Naive B cell (primary cell): ENCODE measurements at regions not wholly inside any gene's neighbourhood (a gene's known extent, or its start where the extent isn't known, plus 50 kb on each side); places are given as distances from the start of the nearest gene placed in this dataset.

Experiments used
- ATAC-seq, 2 donors: fragments of 150-1000 bp; cut with Tn5 transposase; 2 replicates each; pipeline ENCODE4 v1.10.0; 2021; ENCODE audit warnings: low read depth in 2 of 2, mild to moderate bottlenecking in 2 of 2, moderate library complexity in 2 of 2
- DNase-seq: peaks from one replicate; pipeline ENCODE4 v3.0.0; 2022
- H3K27ac Mint-ChIP-seq, 6 donors: one replicate each; pipeline ENCODE4 v1.8.0; 2020 to 2022; ENCODE audit warnings: mild to moderate bottlenecking in 6 of 6, mixed read lengths in 6 of 6, moderate library complexity in 5 of 6, inconsistent platforms in 2 of 6
- H3K27me3 Mint-ChIP-seq, 3 donors: one replicate each; pipeline ENCODE4 v1.8.0; 2021 to 2022; ENCODE audit warnings: mixed read lengths in 3 of 3, mild to moderate bottlenecking in 1 of 3
- H3K36me3 Mint-ChIP-seq, 2 donors: one replicate each; pipeline ENCODE4 v1.8.0; 2020 to 2022; ENCODE audit warnings: mixed read lengths in 2 of 2, inconsistent platforms in 1 of 2, mild to moderate bottlenecking in 1 of 2
- H3K4me1 Mint-ChIP-seq, 3 donors: one replicate each; pipeline ENCODE4 v1.8.0; 2020 to 2022; ENCODE audit warnings: mixed read lengths in 3 of 3, inconsistent platforms in 1 of 3, mild to moderate bottlenecking in 1 of 3, moderate library complexity in 1 of 3
- H3K4me3 Mint-ChIP-seq, 8 donors: one replicate each; pipeline ENCODE4 v1.8.0; 2020 to 2022; ENCODE audit warnings: mild to moderate bottlenecking in 8 of 8, mixed read lengths in 8 of 8, moderate library complexity in 8 of 8, inconsistent platforms in 2 of 8
- H3K9me3 Mint-ChIP-seq, 7 donors: one replicate each; pipeline ENCODE4 v1.8.0; 2020 to 2022; ENCODE audit warnings: mixed read lengths in 7 of 7, mild to moderate bottlenecking in 5 of 7, inconsistent platforms in 2 of 7, moderate library complexity in 1 of 7

GRCh38 chr5:6862306-6862705, 149.1 kb downstream of the TENT4A start:
- H3K9me3 Mint-ChIP-seq = peaks cover 0 to 17% (median 4%) of the 10 kb centered on the region in 7 donors
- H3K4me3 Mint-ChIP-seq = no peak overlapping the region
- no peaks in the 10 kb centered on the region for H3K36me3 Mint-ChIP-seq
- ATAC-seq (no peak), DNase-seq (no peak)
- H3K27ac Mint-ChIP-seq = no peak overlapping the region
- H3K27me3 Mint-ChIP-seq = peaks cover 0 to 12% (median 7%) of the 10 kb centered on the region in 3 donors
- H3K4me1 Mint-ChIP-seq = no peaks in the 10 kb centered on the region

DNA sequence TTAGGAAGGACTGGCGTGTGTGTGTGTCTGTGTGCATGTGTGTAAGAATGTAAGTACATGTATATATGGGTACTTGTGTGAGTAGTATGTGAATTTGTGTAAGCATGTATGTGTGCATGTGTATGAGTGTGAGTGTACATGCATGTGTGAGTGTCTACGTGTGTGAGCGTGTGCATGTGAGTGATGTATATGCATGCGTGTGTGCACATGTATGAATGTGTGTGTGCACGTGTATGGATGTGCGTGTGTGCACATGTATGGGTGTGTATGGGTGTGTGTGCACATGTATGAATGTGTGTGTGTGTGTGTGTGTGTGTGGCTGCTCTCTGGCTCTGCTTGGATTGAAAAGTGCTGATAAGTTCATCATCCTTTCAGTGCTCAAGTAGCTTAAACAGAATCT, 154.5 kb downstream of the TENT4A start:
- Mint-ChIP-seq H3K9me3 (peaks cover 0 to 9% (median 4%) of the 10 kb centered on the region in 7 donors), H3K4me3 (no peak overlapping the region), H3K27me3 (peaks cover 0 to 12% (median 0%) of the 10 kb centered on the region in 3 donors), H3K36me3 (no peaks in the 10 kb centered on the region), H3K4me1 (no peaks in the 10 kb centered on the region), H3K27ac (no peak overlapping the region)
- no peak for DNase-seq
- no peak for ATAC-seq

- Mint-ChIP-seq H3K4me3 (no peak overlapping the region), H3K27ac (no peak overlapping the region), H3K9me3 (peaks cover 0 to 5% (median under 1%) of the 10 kb centered on the region in 7 donors), H3K4me1 (no peaks in the 10 kb centered on the region), H3K27me3 (peaks cover 0 to 8% (median 0%) of the 10 kb centered on the region in 3 donors), H3K36me3 (no peaks in the 10 kb centered on the region)
- no peak for DNase-seq
- ATAC-seq = no peak
These were observed 154.9 kb downstream of the TENT4A start for GRCh38 chr5:6868171-6868570.

DNA sequence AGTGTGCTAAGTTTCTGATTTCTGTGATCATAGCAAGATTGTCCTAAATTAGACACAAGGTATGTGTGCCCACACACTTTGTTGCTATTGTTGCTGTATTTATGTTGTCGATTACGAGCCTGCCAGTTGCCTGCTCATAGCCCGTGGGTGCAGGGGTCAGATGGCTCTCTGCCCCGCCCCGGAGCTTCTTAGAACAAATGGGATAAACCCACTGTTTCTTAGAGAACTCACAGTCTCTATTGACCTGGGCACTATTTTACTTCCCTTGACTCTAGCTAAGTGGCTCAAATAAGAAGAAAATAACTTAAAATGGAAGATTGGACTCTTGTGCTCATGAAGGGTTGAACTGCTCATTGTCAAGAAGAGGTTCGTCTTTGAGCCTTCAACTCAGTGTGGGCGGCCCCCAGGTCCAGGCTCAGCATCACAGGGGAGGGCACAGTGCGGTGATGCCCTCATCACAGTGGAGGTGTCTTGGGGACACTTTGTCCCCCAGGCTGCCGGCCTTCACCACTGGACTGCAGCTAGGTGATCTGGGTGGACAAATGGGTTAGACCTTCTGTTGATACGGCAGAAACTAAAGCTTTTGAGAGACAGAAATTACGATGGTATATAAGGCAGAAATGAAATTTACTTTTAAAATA, 155.5 kb downstream of the TENT4A start:
- no peak overlapping the region for H3K4me3 Mint-ChIP-seq
- H3K27me3 Mint-ChIP-seq = peaks cover 0 to 6% (median 0%) of the 10 kb centered on the region in 3 donors
- peaks cover 0 to 4% (median 0%) of the 10 kb centered on the region in 7 donors for H3K9me3 Mint-ChIP-seq
- DNase-seq (no peak), ATAC-seq (no peak)
- no peak overlapping the region for H3K27ac Mint-ChIP-seq
- no peaks in the 10 kb centered on the region for H3K4me1 Mint-ChIP-seq
- no peaks in the 10 kb centered on the region for H3K36me3 Mint-ChIP-seq

DNA sequence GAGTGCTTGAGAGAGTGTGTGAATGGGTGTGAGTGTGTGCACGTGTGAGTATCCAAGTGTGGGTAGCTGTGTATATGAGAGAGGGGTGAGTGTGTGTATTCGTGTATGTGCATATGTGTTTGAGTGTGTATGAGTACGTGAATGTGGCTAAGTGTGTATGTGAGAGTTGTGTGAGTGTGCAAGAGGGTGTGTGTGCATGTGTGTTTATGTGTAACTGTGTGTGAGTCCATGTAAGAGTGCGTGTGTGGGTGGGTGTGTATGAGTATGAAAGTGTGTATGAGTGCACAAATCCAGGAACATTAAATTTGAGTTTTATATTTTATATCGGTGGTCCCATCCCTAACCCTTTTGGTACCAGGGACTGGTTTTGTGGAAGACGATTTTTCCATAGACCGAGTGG, 156.4 kb downstream of the TENT4A start:
- H3K4me1 Mint-ChIP-seq = no peaks in the 10 kb centered on the region
- H3K4me3 Mint-ChIP-seq = no peak overlapping the region
- peaks cover 0 to 4% (median 0%) of the 10 kb centered on the region in 7 donors for H3K9me3 Mint-ChIP-seq
- H3K27ac Mint-ChIP-seq = no peak overlapping the region
- H3K27me3 Mint-ChIP-seq = peaks cover 0 to 3% (median 0%) of the 10 kb centered on the region in 3 donors
- no peaks in the 10 kb centered on the region for H3K36me3 Mint-ChIP-seq
- no peak for ATAC-seq
- DNase-seq = no peak

DNA sequence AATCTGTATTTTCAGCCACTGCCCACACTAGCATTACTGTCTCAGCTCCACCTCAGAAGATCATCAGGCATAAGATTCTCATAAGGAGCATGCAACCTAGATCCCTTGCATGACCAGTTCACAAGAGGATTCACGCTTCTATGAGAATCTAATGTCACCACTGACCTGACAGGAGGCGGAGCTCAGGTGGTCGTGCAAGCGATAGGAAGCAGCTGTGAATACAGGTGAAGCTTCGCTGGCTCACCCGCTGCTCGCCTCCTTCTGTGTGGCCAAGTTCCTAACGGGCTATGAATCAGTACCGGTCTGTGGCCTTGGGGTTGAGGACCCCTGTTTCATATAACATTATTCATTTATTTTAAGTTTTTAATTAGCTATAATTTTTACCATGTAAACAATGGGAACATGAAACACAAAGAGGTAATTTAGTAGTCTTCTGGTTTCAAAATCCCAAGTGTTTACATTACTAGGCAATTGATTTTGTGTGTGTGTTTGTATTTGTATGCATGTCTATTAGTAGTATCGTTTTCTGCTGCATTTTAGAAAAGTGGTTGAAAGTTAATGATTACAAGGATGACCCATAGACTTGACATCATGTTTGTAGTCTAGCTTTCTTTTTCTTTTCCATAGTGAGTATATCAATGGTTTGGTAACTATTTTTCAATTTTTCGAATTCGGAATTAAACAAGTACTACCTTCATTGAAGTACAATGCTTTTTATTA, 159.4 kb downstream of the TENT4A start:
- no peak overlapping the region for H3K27ac Mint-ChIP-seq
- ATAC-seq (no peak), DNase-seq (no peak)
- no peaks in the 10 kb centered on the region for H3K36me3 Mint-ChIP-seq
- no peak overlapping the region for H3K4me3 Mint-ChIP-seq
- H3K27me3 Mint-ChIP-seq = peaks cover 0 to 1% (median 0%) of the 10 kb centered on the region in 3 donors
- H3K9me3 Mint-ChIP-seq = peaks cover 0 to 3% (median 0%) of the 10 kb centered on the region in 7 donors
- H3K4me1 Mint-ChIP-seq = no peaks in the 10 kb centered on the region

DNA sequence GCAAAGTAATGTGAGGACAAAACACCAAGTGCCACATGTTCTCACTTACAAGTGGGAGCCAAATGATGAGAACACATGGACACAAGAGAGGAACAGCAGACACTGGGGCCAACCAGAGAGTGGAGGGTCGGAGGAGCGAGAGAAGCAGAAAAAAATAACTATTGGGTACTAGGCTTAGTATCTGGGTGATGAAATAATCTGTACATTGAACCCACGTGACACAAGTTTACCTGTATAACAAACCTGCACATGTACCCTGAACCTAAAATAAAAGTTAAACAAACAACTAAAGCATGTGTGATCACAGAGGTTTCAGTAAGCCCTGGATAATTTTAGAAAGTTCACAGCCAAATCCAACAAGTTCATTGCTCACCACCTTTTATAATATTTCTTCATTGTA, 160.1 kb downstream of the TENT4A start:
- H3K9me3 Mint-ChIP-seq = peaks cover 0 to 3% (median 0%) of the 10 kb centered on the region in 7 donors
- H3K27me3 Mint-ChIP-seq = peaks cover 0 to 7% (median 6%) of the 10 kb centered on the region in 3 donors
- no peak overlapping the region for H3K4me3 Mint-ChIP-seq
- no peak overlapping the region for H3K27ac Mint-ChIP-seq
- DNase-seq (no peak), ATAC-seq (no peak)
- no peaks in the 10 kb centered on the region for H3K36me3 Mint-ChIP-seq
- no peaks in the 10 kb centered on the region for H3K4me1 Mint-ChIP-seq

GRCh38 chr5:6875376-6875775, 162.1 kb downstream of the TENT4A start:
- DNase-seq (no peak), ATAC-seq (no peak)
- peaks cover 0 to 6% (median 3%) of the 10 kb centered on the region in 7 donors for H3K9me3 Mint-ChIP-seq
- peaks cover 0 to 7% (median 6%) of the 10 kb centered on the region in 3 donors for H3K27me3 Mint-ChIP-seq
- H3K4me3 Mint-ChIP-seq = no peak overlapping the region
- no peak overlapping the region for H3K27ac Mint-ChIP-seq
- no peaks in the 10 kb centered on the region for H3K36me3 Mint-ChIP-seq
- no peaks in the 10 kb centered on the region for H3K4me1 Mint-ChIP-seq

DNA sequence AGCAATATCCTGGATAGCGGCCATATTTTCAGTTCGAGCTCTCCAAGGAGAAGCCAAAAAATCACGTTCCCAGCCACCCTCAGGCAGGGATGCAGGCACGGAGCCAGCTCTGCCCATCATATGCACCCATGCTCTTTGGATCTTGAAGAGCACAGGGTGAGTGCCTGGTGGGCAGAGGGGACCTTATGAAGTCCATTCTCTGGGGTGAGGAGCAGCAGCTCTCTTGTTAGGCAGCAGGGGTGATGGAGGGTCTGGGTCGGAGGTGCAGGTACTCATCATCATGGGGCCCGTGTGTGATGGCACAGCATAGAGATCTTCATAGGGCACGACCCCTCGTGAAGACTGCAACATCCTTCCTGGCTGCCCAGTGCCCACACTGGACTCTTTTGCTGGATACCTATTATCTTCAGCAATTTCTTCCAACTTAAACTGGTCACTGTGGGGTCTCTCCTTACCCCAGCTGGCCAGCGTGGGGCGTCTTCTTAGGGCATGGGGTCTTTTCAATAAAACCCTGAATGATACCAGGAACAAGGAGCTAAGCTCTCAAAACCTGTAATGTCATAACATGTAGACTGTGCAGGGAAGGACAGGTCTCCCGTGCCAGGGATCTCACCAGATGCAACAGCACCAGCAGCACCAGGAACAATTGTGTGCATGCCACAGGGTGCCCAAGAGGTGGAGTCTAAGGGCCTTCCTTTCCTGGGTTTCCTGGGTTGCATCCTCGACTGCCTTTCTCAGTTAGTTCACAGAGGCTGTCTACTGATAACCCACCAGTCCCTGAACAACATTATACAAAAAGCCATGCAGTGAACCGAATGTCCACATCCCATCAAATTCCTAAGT, 165.0 kb downstream of the TENT4A start:
- peaks cover 0 to 6% (median 3%) of the 10 kb centered on the region in 7 donors for H3K9me3 Mint-ChIP-seq
- no peak for DNase-seq
- peaks cover 0 to 7% (median 6%) of the 10 kb centered on the region in 3 donors for H3K27me3 Mint-ChIP-seq
- H3K4me3 Mint-ChIP-seq = peak overlapping the region in 1 of 8 donors; percentile 23
- H3K27ac Mint-ChIP-seq = peak overlapping the region in 1 of 6 donors; percentile 77
- H3K4me1 Mint-ChIP-seq = no peaks in the 10 kb centered on the region
- ATAC-seq = no peak
- H3K36me3 Mint-ChIP-seq = no peaks in the 10 kb centered on the region

DNA sequence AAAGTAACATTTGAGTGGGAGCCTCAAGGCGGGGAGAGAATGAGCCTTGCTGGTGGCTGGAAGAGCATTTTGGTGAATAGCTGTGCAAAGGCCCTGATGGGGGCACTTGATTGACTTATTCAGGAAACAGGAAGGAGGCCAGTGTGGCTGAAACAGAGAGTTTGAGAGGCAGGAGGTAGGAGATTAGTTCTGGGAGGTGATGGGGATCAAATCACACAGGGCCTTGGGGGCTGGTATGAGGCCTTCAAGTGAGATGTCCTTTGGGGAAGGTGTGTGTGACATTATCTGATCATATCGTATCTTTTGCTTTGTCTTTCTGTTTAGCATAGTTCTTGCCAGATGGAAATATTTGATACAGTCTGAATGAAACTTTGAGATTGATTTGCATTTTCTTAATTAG, 172.3 kb downstream of the TENT4A start:
- Mint-ChIP-seq H3K27me3 (no peaks in the 10 kb centered on the region), H3K9me3 (peaks cover 11 to 49% (median 23%) of the 10 kb centered on the region in 7 donors)
- DNase-seq = no peak

GRCh38 chr5:6886866-6887265, 173.6 kb downstream of the TENT4A start:
- Mint-ChIP-seq H3K27me3 (no peaks in the 10 kb centered on the region), H3K4me3 (no peak overlapping the region), H3K9me3 (peaks cover 11 to 57% (median 23%) of the 10 kb centered on the region in 7 donors), H3K27ac (no peak overlapping the region), H3K36me3 (peaks cover 8 to 12% of the 10 kb centered on the region in 2 donors), H3K4me1 (no peaks in the 10 kb centered on the region)
- ATAC-seq (no peak), DNase-seq (no peak)

More for the DNA sequence above, 172.3 kb downstream of the TENT4A start:
- no peak overlapping the region for H3K4me3 Mint-ChIP-seq
- H3K27ac Mint-ChIP-seq = no peak overlapping the region
- ATAC-seq = no peak
- no peaks in the 10 kb centered on the region for H3K4me1 Mint-ChIP-seq
- H3K36me3 Mint-ChIP-seq = peaks cover 8 to 12% of the 10 kb centered on the region in 2 donors

- DNase-seq = no peak
- Mint-ChIP-seq H3K27me3 (peaks cover 0 to 12% (median 3%) of the 10 kb centered on the region in 3 donors), H3K36me3 (peaks cover 8 to 12% of the 10 kb centered on the region in 2 donors), H3K27ac (peak overlapping the region in 1 of 6 donors; percentile 49), H3K4me3 (no peak overlapping the region), H3K9me3 (peaks cover 11 to 63% (median 26%) of the 10 kb centered on the region in 7 donors), H3K4me1 (no peaks in the 10 kb centered on the region)
- no peak for ATAC-seq
These were observed 175.8 kb downstream of the TENT4A start for GRCh38 chr5:6889030-6889429.

DNA sequence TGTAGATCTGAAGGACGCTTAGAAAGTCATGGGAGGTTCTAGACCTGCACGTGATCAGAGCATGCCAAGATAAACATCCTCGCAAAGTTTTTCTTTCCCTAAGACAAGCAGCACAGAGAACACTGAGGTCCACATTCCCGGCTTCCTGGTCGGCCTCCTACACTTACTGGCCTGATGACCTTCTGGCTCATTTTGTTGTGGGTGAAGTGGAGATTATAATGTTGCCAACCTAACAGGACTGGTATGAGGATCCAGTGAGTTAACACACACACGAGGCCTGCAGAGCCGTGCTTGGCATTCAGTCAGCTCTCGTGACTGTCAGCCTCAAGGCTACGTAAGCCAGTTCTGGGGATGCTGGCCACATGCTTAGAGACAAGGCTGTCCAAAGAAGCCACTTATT, 186.0 kb downstream of the TENT4A start:
- no peak for ATAC-seq

More for the DNA sequence above, 186.0 kb downstream of the TENT4A start:
- no peak for DNase-seq
- H3K27ac Mint-ChIP-seq = no peak overlapping the region
- no peak overlapping the region for H3K4me3 Mint-ChIP-seq
- H3K9me3 Mint-ChIP-seq = peaks cover 2 to 23% (median 5%) of the 10 kb centered on the region in 7 donors
- peaks cover 0 to 4% (median 0%) of the 10 kb centered on the region in 3 donors for H3K27me3 Mint-ChIP-seq
- no peaks in the 10 kb centered on the region for H3K4me1 Mint-ChIP-seq
- no peaks in the 10 kb centered on the region for H3K36me3 Mint-ChIP-seq
